ENCODE measurements at regions not wholly inside any gene's neighbourhood (a gene's known extent, or its start where the extent isn't known, plus 50 kb on each side); places are given as distances from the start of the nearest gene placed in this dataset.

DNA sequence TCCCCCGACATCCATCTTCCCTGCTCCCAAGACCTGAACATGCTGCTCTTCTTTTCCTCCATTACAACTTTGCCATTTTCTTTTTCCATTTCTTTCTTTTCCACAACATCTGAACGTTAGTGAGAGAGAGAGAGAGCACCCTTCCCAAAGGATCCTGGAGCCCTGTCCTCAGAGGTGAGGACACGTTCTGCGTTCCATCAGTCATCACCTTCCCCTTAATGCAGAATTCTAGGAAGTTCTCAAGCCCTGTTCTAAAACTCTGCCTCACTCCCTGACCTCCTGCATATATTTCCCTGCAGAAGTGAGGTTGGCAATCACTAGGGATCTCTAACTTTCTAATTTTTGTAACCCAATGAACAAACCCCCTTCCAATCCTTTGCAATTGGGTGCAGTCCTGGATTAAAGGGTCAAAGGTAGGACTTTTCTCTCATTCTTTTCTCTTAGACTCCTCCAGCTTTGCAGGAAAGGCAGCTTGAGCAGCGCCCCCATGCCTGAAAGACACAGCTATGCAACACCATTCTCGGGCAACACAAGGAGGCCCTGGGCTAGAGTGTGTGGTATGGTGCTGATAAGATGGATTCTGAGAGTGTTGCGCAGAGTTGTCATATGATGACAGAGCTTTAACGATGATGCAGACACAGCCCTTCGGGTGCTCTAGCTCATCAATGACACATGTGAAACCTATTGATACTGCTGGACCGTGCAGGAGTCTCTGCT, 59.2 kb upstream of the TNR start (continued):
- TF ChIP-seq ASH2L (IDR thresholded peaks at IDR 0.05; ENCODE audit: low read length) (no peak), JUN (IDR thresholded peaks at IDR 0.05; ENCODE audit: low read depth, low read length) (no peak)
- TF ChIP-seq, protein P1, sequence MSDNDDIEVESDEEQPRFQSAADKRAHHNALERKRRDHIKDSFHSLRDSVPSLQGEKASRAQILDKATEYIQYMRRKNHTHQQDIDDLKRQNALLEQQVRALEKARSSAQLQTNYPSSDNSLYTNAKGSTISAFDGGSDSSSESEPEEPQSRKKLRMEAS (IDR thresholded peaks at IDR 0.05): no peak
